Thoracic aorta (tissue), 2 donors: ENCODE measurements at regions not wholly inside any gene's neighbourhood (a gene's known extent, or its start where the extent isn't known, plus 50 kb on each side); places are given as distances from the start of the nearest gene placed in this dataset.

Experiments used
- ATAC-seq: fragments of 150-250 bp; one replicate; pipeline ENCODE4 v1.8.0; 2017; ENCODE audit warnings: low read depth; ENCODE audit not compliant: insufficient number of reproducible peaks, low FRiP score
- DNase-seq: peaks from one replicate; pipeline ENCODE4 v3.0.0-alpha.2; 2020; ENCODE audit warnings: low spot score
- H3K27ac ChIP-seq, 2 donors: fragments of 200-600 bp; sonication (generic); 1 replicate in 1 of 2; 2 replicates in 1 of 2; pipeline ENCODE4 v1.5.1; 2016; ENCODE audit warnings: mild to moderate bottlenecking in 2 of 2, moderate library complexity in 2 of 2
- H3K27me3 ChIP-seq: fragments of 200-600 bp; sonication (generic); replicated peaks from 2 replicates; pipeline ENCODE4 v1.6.0; 2016; ENCODE audit warnings: mild to moderate bottlenecking; ENCODE audit not compliant: insufficient read depth
- H3K36me3 ChIP-seq: fragments of 200-600 bp; sonication (generic); one replicate; pipeline ENCODE4 v1.5.1; 2016
- H3K4me1 ChIP-seq, 2 donors: fragments of 200-600 bp; sonication (generic); 1 replicate in 1 of 2; 2 replicates in 1 of 2; pipeline versions ENCODE4 v1.5.1 to v1.6.0; 2016; ENCODE audit warnings: low read depth in 2 of 2, mild to moderate bottlenecking in 1 of 2; ENCODE audit not compliant: control insufficient read depth in 1 of 2
- H3K4me3 ChIP-seq: fragments of 200-600 bp; sonication (generic); 2 replicates; pipeline ENCODE4 v1.5.1; 2016; ENCODE audit warnings: mild to moderate bottlenecking
- H3K9me3 ChIP-seq: fragments of 200-600 bp; sonication (generic); 2 replicates; pipeline ENCODE4 v1.5.1; 2016
- CTCF ChIP-seq: fragments of 200-600 bp; sonication (generic); IDR thresholded peaks from one replicate; pipeline ENCODE4 v1.5.1; 2019; ENCODE audit warnings: antibody characterized with exemption

- no peaks in the 10 kb centered on the region for H3K36me3 ChIP-seq
- no peak for TF ChIP-seq CTCF
- no peaks in the 10 kb centered on the region for H3K27me3 ChIP-seq
- no peak for ATAC-seq
- H3K4me1 ChIP-seq, result no peaks in the 10 kb centered on the region
- H3K4me3 ChIP-seq, result no peak overlapping the region
- H3K27ac ChIP-seq, result no peak overlapping the region
- no peaks in the 10 kb centered on the region for H3K9me3 ChIP-seq
- no peak for DNase-seq
Measured at GRCh38 chr7:34281260-34281659, 375.9 kb downstream of the BMPER start.

- ATAC-seq, result no peak
- Histone ChIP-seq H3K4me1 (no peaks in the 10 kb centered on the region), H3K27me3 (no peaks in the 10 kb centered on the region), H3K27ac (no peak overlapping the region), H3K36me3 (no peaks in the 10 kb centered on the region), H3K4me3 (no peak overlapping the region), H3K9me3 (no peaks in the 10 kb centered on the region)
- TF ChIP-seq CTCF, result no peak
- DNase-seq, result no peak
Measured at GRCh38 chr7:34282271-34282670, 375.7 kb upstream of the NPSR1 start.

GRCh38 chr7:34296663-34297062 is 361.4 kb upstream of the NPSR1 start:
- ATAC-seq, result no peak
- no peak for TF ChIP-seq CTCF
- Histone ChIP-seq H3K36me3 (no peaks in the 10 kb centered on the region), H3K4me1 (no peaks in the 10 kb centered on the region), H3K27ac (no peak overlapping the region), H3K9me3 (no peaks in the 10 kb centered on the region), H3K4me3 (no peak overlapping the region), H3K27me3 (no peaks in the 10 kb centered on the region)
- DNase-seq, result no peak

GRCh38 chr7:34298492-34299013 is 359.5 kb upstream of the NPSR1 start:
- no peak for TF ChIP-seq CTCF
- Histone ChIP-seq H3K4me3 (no peak overlapping the region), H3K36me3 (no peaks in the 10 kb centered on the region), H3K9me3 (no peaks in the 10 kb centered on the region), H3K27ac (no peak overlapping the region), H3K4me1 (no peaks in the 10 kb centered on the region), H3K27me3 (no peaks in the 10 kb centered on the region)
- ATAC-seq (no peak), DNase-seq (no peak)

DNA sequence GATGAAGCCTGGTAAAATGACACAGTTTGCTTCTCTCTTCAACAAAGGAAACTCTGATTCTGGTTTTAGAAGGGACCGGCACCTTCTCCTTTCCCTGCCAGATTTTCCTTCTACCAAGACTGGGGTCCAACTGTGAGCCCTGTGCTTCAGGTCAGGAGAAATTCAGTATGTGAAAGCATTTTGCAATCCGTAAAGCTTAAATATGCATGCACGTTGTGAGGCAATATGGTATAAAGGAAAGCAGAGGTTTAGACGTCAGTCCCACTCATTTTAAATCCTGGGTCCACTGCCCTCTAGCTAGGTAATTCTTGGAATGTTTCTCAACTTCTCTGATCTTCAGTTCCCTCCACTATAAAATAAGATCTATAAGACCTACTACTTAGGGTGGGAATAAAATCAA is 359.0 kb upstream of the NPSR1 start:
- H3K36me3 ChIP-seq, result no peaks in the 10 kb centered on the region
- H3K9me3 ChIP-seq, result no peaks in the 10 kb centered on the region
- H3K4me1 ChIP-seq, result no peaks in the 10 kb centered on the region
- H3K27ac ChIP-seq, result no peak overlapping the region
- ATAC-seq (no peak), DNase-seq (no peak)
- H3K4me3 ChIP-seq, result no peak overlapping the region
- no peak for TF ChIP-seq CTCF
- H3K27me3 ChIP-seq, result no peaks in the 10 kb centered on the region
